Activated CD8-positive, alpha-beta T cell treated with anti-CD3 and anti-CD28 coated beads for 36 hours (primary cell): ENCODE measurements at regions not wholly inside any gene's neighbourhood (a gene's known extent, or its start where the extent isn't known, plus 50 kb on each side); places are given as distances from the start of the nearest gene placed in this dataset.
A peak's percentile ranks its signal among the peaks of the same experiment; 100 is the strongest.

Experiments used
- ATAC-seq: fragments of 200-7000 bp; cut with Tn5 transposase; one replicate; pipeline ENCODE4 v1.10.0; 2021; ENCODE audit warnings: mild to moderate bottlenecking, moderate library complexity
- CTCF ChIA-PET: fragments of 350-600 bp; sonication (Branson Sonifier 250); formaldehyde crosslinking; loops from one replicate; lab custom pipeline; 2021; ENCODE audit warnings: antibody characterized with exemption; lab: Charles Lee
- POLR2A ChIA-PET: fragments of 350-600 bp; sonication (Branson Sonifier 250); formaldehyde crosslinking; loops from one replicate; lab custom pipeline; 2021; ENCODE audit warnings: antibody characterized with exemption; lab: Charles Lee
- DNase-seq: peaks from one replicate; pipeline ENCODE4 v3.0.0-alpha.2; 2020
- H3K27ac Mint-ChIP-seq: one replicate; pipeline ENCODE4 v1.8.0; 2021; ENCODE audit warnings: mild to moderate bottlenecking, mixed read lengths
- H3K27me3 Mint-ChIP-seq: one replicate; pipeline ENCODE4 v1.8.0; 2021; ENCODE audit warnings: mixed read lengths
- H3K36me3 Mint-ChIP-seq: one replicate; pipeline ENCODE4 v1.8.0; 2021; ENCODE audit warnings: low read depth, mixed read lengths
- H3K4me1 Mint-ChIP-seq: one replicate; pipeline ENCODE4 v1.8.0; 2021; ENCODE audit warnings: low read depth, mixed read lengths
- H3K4me3 Mint-ChIP-seq: one replicate; pipeline ENCODE4 v1.8.0; 2021; ENCODE audit warnings: mild to moderate bottlenecking, moderate library complexity, mixed read lengths
- H3K9me3 Mint-ChIP-seq: one replicate; pipeline ENCODE4 v1.8.0; 2021; ENCODE audit warnings: mixed read lengths
- CTCF ChIP-seq: fragments of 200-600 bp; IDR thresholded peaks from one replicate; pipeline ENCODE4 v1.8.0; 2022; ENCODE audit warnings: antibody characterized with exemption, mild to moderate bottlenecking
- intact Hi-C: fragments of 100-400 bp; cut with micrococcal nuclease; formaldehyde crosslinking; loops from one replicate; pipeline ENCODE4 v1.10.0; 2022

GRCh38 chr9:118586978-118587377 is 782.3 kb downstream of the BRINP1 start:
- H3K4me3 Mint-ChIP-seq = no peak overlapping the region
- H3K36me3 Mint-ChIP-seq = no peaks in the 10 kb centered on the region
- intact Hi-C loops = no loop called here
- CTCF ChIA-PET = no interaction called here
- H3K27me3 Mint-ChIP-seq = no peaks in the 10 kb centered on the region
- DNase-seq (no peak), ATAC-seq (no peak)
- no peak overlapping the region for H3K27ac Mint-ChIP-seq
- H3K9me3 Mint-ChIP-seq = peaks cover 5% of the 10 kb centered on the region
- TF ChIP-seq CTCF = no peak
- POLR2A ChIA-PET = no interaction called here
- H3K4me1 Mint-ChIP-seq = no peaks in the 10 kb centered on the region

- ChIA-PET CTCF (no interaction called here), POLR2A (no interaction called here)
- intact Hi-C loops = no loop called here
- DNase-seq = no peak
- H3K36me3 Mint-ChIP-seq = no peaks in the 10 kb centered on the region
- H3K4me3 Mint-ChIP-seq = no peak overlapping the region
- H3K27ac Mint-ChIP-seq = no peak overlapping the region
- no peak for TF ChIP-seq CTCF
- H3K4me1 Mint-ChIP-seq = no peaks in the 10 kb centered on the region
- no peak for ATAC-seq
- no peaks in the 10 kb centered on the region for H3K27me3 Mint-ChIP-seq
- H3K9me3 Mint-ChIP-seq = no peaks in the 10 kb centered on the region
These were observed 774.8 kb downstream of the BRINP1 start for GRCh38 chr9:118594428-118594827.

- POLR2A ChIA-PET = no interaction called here
- Mint-ChIP-seq H3K27ac (no peak overlapping the region), H3K4me1 (no peaks in the 10 kb centered on the region), H3K9me3 (no peaks in the 10 kb centered on the region), H3K27me3 (no peaks in the 10 kb centered on the region), H3K4me3 (no peak overlapping the region), H3K36me3 (no peaks in the 10 kb centered on the region)
- DNase-seq (peak; percentile 1), ATAC-seq (no peak)
- no peak for TF ChIP-seq CTCF
- intact Hi-C loops = no loop called here
- CTCF ChIA-PET = no interaction called here
These were observed 773.4 kb downstream of the BRINP1 start for GRCh38 chr9:118595719-118596305.

GRCh38 chr9:118596374-118597015 is 772.7 kb downstream of the BRINP1 start:
- Mint-ChIP-seq H3K9me3 (no peaks in the 10 kb centered on the region), H3K36me3 (no peaks in the 10 kb centered on the region), H3K27me3 (no peaks in the 10 kb centered on the region), H3K4me3 (no peak overlapping the region), H3K27ac (no peak overlapping the region), H3K4me1 (no peaks in the 10 kb centered on the region)
- CTCF ChIA-PET = no interaction called here
- no peak for TF ChIP-seq CTCF
- DNase-seq (no peak), ATAC-seq (no peak)
- intact Hi-C loops = no loop called here
- POLR2A ChIA-PET = no interaction called here

- no peaks in the 10 kb centered on the region for H3K36me3 Mint-ChIP-seq
- no peaks in the 10 kb centered on the region for H3K27me3 Mint-ChIP-seq
- peaks cover 3% of the 10 kb centered on the region for H3K9me3 Mint-ChIP-seq
- no peaks in the 10 kb centered on the region for H3K4me1 Mint-ChIP-seq
- ATAC-seq (no peak), DNase-seq (no peak)
- no peak overlapping the region for H3K4me3 Mint-ChIP-seq
- ChIA-PET CTCF (no interaction called here), POLR2A (no interaction called here)
- intact Hi-C loops = no loop called here
- no peak overlapping the region for H3K27ac Mint-ChIP-seq
- TF ChIP-seq CTCF = no peak
These were observed 762.6 kb downstream of the BRINP1 start for GRCh38 chr9:118606668-118607067.
